ENCODE measurements at regions not wholly inside any gene's neighbourhood (a gene's known extent, or its start where the extent isn't known, plus 50 kb on each side); places are given as distances from the start of the nearest gene placed in this dataset.

- TF ChIP-seq CTCF (IDR thresholded peaks at IDR 0.05) = no peak
- intact Hi-C loops (cut with micrococcal nuclease) = no loop called here
- H3K27me3 Mint-ChIP-seq = no peaks in the 10 kb centered on the region
- H3K4me1 Mint-ChIP-seq = no peaks in the 10 kb centered on the region
- DNase-seq (no peak), ATAC-seq (ENCODE audit: low read depth) (no peak)
- H3K9me3 Mint-ChIP-seq = peaks cover 10% of the 10 kb centered on the region
- no peak overlapping the region for H3K27ac Mint-ChIP-seq
- no peaks in the 10 kb centered on the region for H3K36me3 Mint-ChIP-seq (ENCODE audit: low read depth)
- ChIA-PET CTCF (no interaction called here), POLR2A (no interaction called here)
- H3K4me3 Mint-ChIP-seq = no peak overlapping the region
These were observed 310.3 kb upstream of the ISL1 start for GRCh38 chr5:51072937-51073336.

GRCh38 chr5:51082741-51083140, 300.5 kb upstream of the ISL1 start:
- ATAC-seq (ENCODE audit: low read depth) (no peak), DNase-seq (no peak)
- intact Hi-C loops (cut with micrococcal nuclease) = no loop called here
- Mint-ChIP-seq H3K4me3 (no peak overlapping the region), H3K36me3 (ENCODE audit: low read depth) (no peaks in the 10 kb centered on the region), H3K27me3 (no peaks in the 10 kb centered on the region), H3K4me1 (no peaks in the 10 kb centered on the region), H3K27ac (no peak overlapping the region), H3K9me3 (no peaks in the 10 kb centered on the region)
- no peak for TF ChIP-seq CTCF (IDR thresholded peaks at IDR 0.05)
- CTCF ChIA-PET = no interaction called here
- POLR2A ChIA-PET = no interaction called here

GRCh38 chr5:51091816-51092215, 291.4 kb upstream of the ISL1 start:
- Mint-ChIP-seq H3K9me3 (no peaks in the 10 kb centered on the region), H3K36me3 (ENCODE audit: low read depth) (no peaks in the 10 kb centered on the region), H3K27ac (no peak overlapping the region), H3K4me1 (no peaks in the 10 kb centered on the region), H3K4me3 (no peak overlapping the region), H3K27me3 (no peaks in the 10 kb centered on the region)
- POLR2A ChIA-PET = no interaction called here
- intact Hi-C loops (cut with micrococcal nuclease) = no loop called here
- no peak for DNase-seq
- CTCF ChIA-PET = no interaction called here
- no peak for TF ChIP-seq CTCF (IDR thresholded peaks at IDR 0.05)
- ATAC-seq (ENCODE audit: low read depth) = no peak

GRCh38 chr5:51095486-51095885, 287.8 kb upstream of the ISL1 start:
- H3K36me3 Mint-ChIP-seq (ENCODE audit: low read depth) = no peaks in the 10 kb centered on the region
- no peak for TF ChIP-seq CTCF (IDR thresholded peaks at IDR 0.05)
- POLR2A ChIA-PET = no interaction called here
- DNase-seq (no peak), ATAC-seq (ENCODE audit: low read depth) (no peak)
- CTCF ChIA-PET = no interaction called here
- no peaks in the 10 kb centered on the region for H3K4me1 Mint-ChIP-seq
- H3K9me3 Mint-ChIP-seq = no peaks in the 10 kb centered on the region
- intact Hi-C loops (cut with micrococcal nuclease) = no loop called here
- H3K4me3 Mint-ChIP-seq = no peak overlapping the region
- no peaks in the 10 kb centered on the region for H3K27me3 Mint-ChIP-seq
- H3K27ac Mint-ChIP-seq = no peak overlapping the region

- DNase-seq = no peak
- no peak for TF ChIP-seq CTCF (IDR thresholded peaks at IDR 0.05)
- intact Hi-C loops (cut with micrococcal nuclease) = no loop called here
- Mint-ChIP-seq H3K4me3 (no peak overlapping the region), H3K9me3 (no peaks in the 10 kb centered on the region), H3K27ac (no peak overlapping the region), H3K27me3 (no peaks in the 10 kb centered on the region), H3K4me1 (no peaks in the 10 kb centered on the region), H3K36me3 (ENCODE audit: low read depth) (no peaks in the 10 kb centered on the region)
- ChIA-PET CTCF (no interaction called here), POLR2A (no interaction called here)
- ATAC-seq (ENCODE audit: low read depth) = no peak
These were observed 286.4 kb upstream of the ISL1 start for GRCh38 chr5:51096859-51097258.

All from activated B cell treated with CpG ODN at 0.5 μM for 24 hours (primary cell).